Chondrocyte (in vitro differentiated cells): ENCODE measurements at regions not wholly inside any gene's neighbourhood (a gene's known extent, or its start where the extent isn't known, plus 50 kb on each side); places are given as distances from the start of the nearest gene placed in this dataset.
A peak's percentile ranks its signal among the peaks of the same experiment; 100 is the strongest.
"Not testable (repeated sequence)": the region's sequence is repeated elsewhere in the genome, so short reads cannot be mapped to it uniquely, and the experiment has no call there.

ENCODE experiments used
- DNase-seq: peaks from one replicate; pipeline ENCODE4 v3.0.0; 2021; ENCODE audit warnings: mixed read lengths, low spot score
- H3K27ac Mint-ChIP-seq: one replicate; pipeline ENCODE4 v1.8.0; 2021; ENCODE audit warnings: mild to moderate bottlenecking, moderate library complexity, mixed read lengths; ENCODE audit not compliant: unreplicated experiment
- H3K27me3 Mint-ChIP-seq: 2 replicates; pipeline ENCODE4 v1.8.0; 2021; ENCODE audit warnings: low read depth, mixed read lengths
- H3K36me3 Mint-ChIP-seq: 2 replicates; pipeline ENCODE4 v1.8.0; 2021; ENCODE audit warnings: low read depth, mixed read lengths
- H3K4me1 Mint-ChIP-seq: 2 replicates; pipeline ENCODE4 v1.8.0; 2021; ENCODE audit warnings: low read depth, mild to moderate bottlenecking, mixed read lengths
- H3K4me3 Mint-ChIP-seq: one replicate; pipeline ENCODE4 v1.8.0; 2021; ENCODE audit warnings: mild to moderate bottlenecking, moderate library complexity, mixed read lengths; ENCODE audit not compliant: unreplicated experiment
- H3K9me3 Mint-ChIP-seq: 2 replicates; pipeline ENCODE4 v1.8.0; 2021; ENCODE audit warnings: low read depth, mixed read lengths
- CTCF ChIP-seq: fragments of 200-600 bp; sonication (generic); IDR thresholded peaks from 2 replicates; pipeline ENCODE4 v1.5.0; 2021; ENCODE audit warnings: antibody characterized with exemption, mild to moderate bottlenecking, moderate library complexity

- DNase-seq = no peak
- H3K27me3 Mint-ChIP-seq = peaks cover 16% of the 10 kb centered on the region
- TF ChIP-seq CTCF = no peak
- no peaks in the 10 kb centered on the region for H3K36me3 Mint-ChIP-seq
- H3K9me3 Mint-ChIP-seq = peaks cover 3% of the 10 kb centered on the region
- no peak overlapping the region for H3K27ac Mint-ChIP-seq
- H3K4me3 Mint-ChIP-seq = no peak overlapping the region
- H3K4me1 Mint-ChIP-seq = no peaks in the 10 kb centered on the region
Observed at GRCh38 chr15:26197060-26197459, 333.9 kb upstream of the ATP10A start.

GRCh38 chr15:26191193-26191592 lies 328.1 kb upstream of the ATP10A start:
- Mint-ChIP-seq H3K27me3 (peaks cover 4% of the 10 kb centered on the region), H3K4me3 (no peak overlapping the region), H3K4me1 (no peaks in the 10 kb centered on the region), H3K27ac (no peak overlapping the region), H3K36me3 (no peaks in the 10 kb centered on the region), H3K9me3 (no peaks in the 10 kb centered on the region)
- no peak for DNase-seq
- no peak for TF ChIP-seq CTCF

- not testable (repeated sequence) for H3K27ac Mint-ChIP-seq
Observed at GRCh38 chr15:26186138-26186537, 323.0 kb upstream of the ATP10A start.

GRCh38 chr15:26182441-26182840 lies 319.3 kb upstream of the ATP10A start:
- no peak overlapping the region for H3K27ac Mint-ChIP-seq
- H3K4me3 Mint-ChIP-seq = no peak overlapping the region
- peaks cover 8% of the 10 kb centered on the region for H3K27me3 Mint-ChIP-seq
- no peaks in the 10 kb centered on the region for H3K9me3 Mint-ChIP-seq
- TF ChIP-seq CTCF = no peak
- no peak for DNase-seq
- no peaks in the 10 kb centered on the region for H3K4me1 Mint-ChIP-seq
- no peaks in the 10 kb centered on the region for H3K36me3 Mint-ChIP-seq

More at GRCh38 chr15:26186138-26186537, 323.0 kb upstream of the ATP10A start:
- H3K4me1 Mint-ChIP-seq, H3K9me3 Mint-ChIP-seq, DNase-seq, H3K36me3 Mint-ChIP-seq, H3K4me3 Mint-ChIP-seq, H3K27me3 Mint-ChIP-seq: not testable (repeated sequence)

- H3K4me1 Mint-ChIP-seq = no peaks in the 10 kb centered on the region
- no peak for DNase-seq
- peak; percentile 21 for TF ChIP-seq CTCF
- no peaks in the 10 kb centered on the region for H3K36me3 Mint-ChIP-seq
- no peak overlapping the region for H3K27ac Mint-ChIP-seq
- no peaks in the 10 kb centered on the region for H3K9me3 Mint-ChIP-seq
- H3K27me3 Mint-ChIP-seq = peaks cover 14% of the 10 kb centered on the region
- H3K4me3 Mint-ChIP-seq = no peak overlapping the region
Observed at GRCh38 chr15:26179906-26180305, 316.8 kb upstream of the ATP10A start.

GRCh38 chr15:26178640-26179220 lies 315.6 kb upstream of the ATP10A start:
- Mint-ChIP-seq H3K27ac (no peak overlapping the region), H3K27me3 (peaks cover 14% of the 10 kb centered on the region), H3K9me3 (no peaks in the 10 kb centered on the region), H3K36me3 (no peaks in the 10 kb centered on the region), H3K4me3 (no peak overlapping the region), H3K4me1 (no peaks in the 10 kb centered on the region)
- TF ChIP-seq CTCF = no peak
- no peak for DNase-seq
